ENCODE measurements at regions not wholly inside any gene's neighbourhood (a gene's known extent, or its start where the extent isn't known, plus 50 kb on each side); places are given as distances from the start of the nearest gene placed in this dataset.
"Not testable (repeated sequence)": the region's sequence is repeated elsewhere in the genome, so short reads cannot be mapped to it uniquely, and the experiment has no call there.

DNA sequence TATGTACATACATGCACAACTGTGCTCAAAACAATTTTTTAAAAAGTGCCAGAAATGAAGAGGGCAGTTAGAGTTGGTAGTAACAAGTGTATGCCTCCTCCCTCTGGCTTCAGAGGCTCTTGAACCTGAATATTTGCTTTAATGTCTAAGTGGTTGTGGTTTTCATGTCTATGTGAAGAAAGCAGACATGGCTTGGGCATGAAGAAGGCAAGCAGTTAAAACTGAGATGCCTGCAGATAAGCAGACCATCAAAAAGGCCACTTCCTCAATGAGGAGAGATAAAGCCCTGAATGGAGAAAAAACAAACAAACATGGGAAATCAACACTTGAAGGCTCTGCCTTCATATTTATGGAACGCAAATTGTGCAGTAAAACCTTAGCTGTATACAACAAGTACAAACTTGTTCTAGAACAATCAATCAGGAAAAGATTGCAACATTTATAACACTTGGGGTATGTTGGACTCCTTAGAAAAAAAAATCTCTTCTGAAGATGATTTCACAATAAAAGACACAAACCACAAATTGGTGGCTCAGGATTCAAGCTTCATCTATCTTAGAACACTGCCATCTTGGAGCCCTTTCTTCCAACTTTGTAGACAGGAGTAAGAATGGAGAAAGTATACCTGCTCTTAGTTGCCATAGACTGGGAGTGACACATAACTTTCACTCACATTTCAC is 52.7 kb upstream of the PLA2G4A start:
- no peak for DNase-seq (ENCODE audit: low read depth)

- no peak for DNase-seq (ENCODE audit: low read depth)
Measured at GRCh38 chr1:186775036-186775435, 53.7 kb upstream of the PLA2G4A start.

DNA sequence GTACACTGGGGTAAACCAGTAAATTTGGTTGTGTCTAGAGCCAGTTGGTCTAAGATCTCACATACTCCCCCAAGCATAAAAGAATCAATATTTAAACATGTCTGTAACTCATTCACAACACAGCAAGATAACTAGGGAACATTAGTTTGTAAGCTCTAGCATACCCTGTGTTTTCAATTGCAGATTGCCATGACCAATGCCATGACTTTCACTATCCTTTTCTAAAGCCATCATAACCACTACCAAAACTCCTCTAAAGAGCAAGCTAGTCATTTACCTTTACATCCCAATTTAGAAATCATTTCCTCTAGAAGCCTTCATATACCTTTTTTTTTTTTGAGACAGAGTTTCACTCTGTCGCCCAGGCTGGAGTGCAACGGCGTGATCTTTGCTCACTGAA is 56.5 kb upstream of the PLA2G4A start:
- no peak for DNase-seq (ENCODE audit: low read depth)

- DNase-seq (ENCODE audit: low read depth) = no peak
Measured at GRCh38 chr1:186770421-186770820, 58.3 kb upstream of the PLA2G4A start.

GRCh38 chr1:186768906-186769305 is 59.8 kb upstream of the PLA2G4A start:
- DNase-seq (ENCODE audit: low read depth) = no peak

DNA sequence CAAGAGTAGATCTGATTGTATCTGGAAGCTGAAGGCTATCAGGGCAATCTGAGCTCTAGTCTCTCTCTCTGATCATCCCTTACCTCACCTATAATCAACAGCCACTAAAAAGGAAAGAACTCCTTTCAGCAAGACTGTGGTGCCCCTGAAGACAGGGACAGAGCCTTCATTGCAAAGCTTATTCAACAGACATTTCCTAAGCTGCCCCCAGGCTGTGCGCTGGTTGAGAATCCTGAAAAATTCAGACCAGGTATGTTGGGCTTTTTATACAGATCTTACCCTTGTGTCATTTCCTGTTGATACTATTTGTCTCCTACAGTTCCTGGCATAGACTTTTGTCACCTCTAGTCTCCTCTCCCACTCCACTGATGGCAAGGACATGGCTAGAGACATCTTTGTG is 63.3 kb upstream of the PLA2G4A start:
- DNase-seq (ENCODE audit: low read depth) = no peak

- peak; percentile 66 for DNase-seq (ENCODE audit: low read depth)
Measured at GRCh38 chr1:186763107-186763506, 65.6 kb upstream of the PLA2G4A start.

GRCh38 chr1:186762653-186763052 is 66.1 kb upstream of the PLA2G4A start:
- DNase-seq (ENCODE audit: low read depth) = no peak

DNA sequence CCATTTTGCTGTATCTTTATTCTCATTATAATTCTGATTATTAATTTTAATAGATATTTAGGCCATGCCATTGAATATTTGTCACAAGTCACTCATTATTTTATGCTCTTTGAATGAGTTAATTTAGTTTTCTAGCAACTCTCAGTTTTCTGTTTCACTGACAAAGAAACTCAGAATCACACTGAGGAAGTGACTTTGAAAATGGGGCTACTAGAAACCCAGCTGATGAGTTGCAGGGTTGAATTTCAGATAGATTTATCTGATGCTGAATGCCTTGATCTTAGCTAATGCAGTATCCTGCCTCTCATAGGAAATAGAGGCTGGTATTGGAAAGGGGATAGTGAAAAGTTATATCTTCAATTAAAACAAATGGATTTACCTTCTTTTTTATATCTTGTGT is 67.4 kb upstream of the PLA2G4A start:
- no peak for DNase-seq (ENCODE audit: low read depth)

DNA sequence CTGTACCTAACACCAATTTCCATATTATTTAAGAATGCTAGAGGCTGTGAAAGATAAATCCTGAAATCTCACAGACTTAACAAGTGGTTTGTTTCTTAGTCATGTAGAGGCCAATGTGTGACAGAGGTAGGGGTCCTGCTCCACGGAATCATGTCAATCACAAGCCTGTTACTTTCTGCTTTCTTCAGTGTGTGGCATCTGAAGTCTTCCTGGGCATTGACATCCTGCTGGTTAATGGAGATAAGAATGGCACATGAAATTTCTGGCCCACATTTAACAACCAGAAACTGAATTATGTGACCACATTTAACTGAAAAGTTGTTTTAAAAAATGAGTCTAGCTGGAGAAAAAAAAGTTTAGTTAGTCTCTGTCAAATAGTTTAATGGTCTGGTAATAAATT is 68.3 kb upstream of the PLA2G4A start:
- no peak for DNase-seq (ENCODE audit: low read depth)

DNA sequence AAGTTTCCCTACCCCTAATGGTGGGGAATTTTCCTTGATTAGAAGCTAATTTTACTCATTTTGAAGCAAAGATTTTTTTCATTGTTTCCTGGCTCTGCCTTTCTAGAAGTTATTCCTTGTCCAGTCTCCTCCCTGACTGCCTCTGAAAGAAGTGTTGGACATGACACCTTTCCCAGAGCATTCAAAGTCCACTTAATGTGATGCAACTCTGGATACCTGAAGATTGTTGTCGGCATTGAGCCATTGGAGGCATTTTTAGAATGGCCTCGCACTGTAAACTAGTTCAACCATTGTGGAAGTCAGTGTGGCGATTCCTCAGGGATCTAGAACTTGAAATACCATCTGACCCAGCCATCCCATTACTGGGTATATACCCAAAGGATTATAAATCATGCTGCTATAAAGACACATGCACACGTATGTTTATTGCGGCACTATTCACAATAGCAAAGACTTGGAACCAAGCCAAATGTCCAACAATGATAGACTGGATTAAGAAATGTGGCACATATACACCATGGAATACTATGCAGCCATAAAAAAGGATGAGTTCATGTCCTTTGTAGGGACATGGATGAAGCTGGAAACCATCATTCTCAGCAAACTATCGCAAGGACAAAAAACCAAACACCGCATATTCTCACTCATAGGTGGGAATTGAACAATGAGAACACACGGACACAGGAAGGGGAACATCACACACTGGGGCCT is 69.7 kb upstream of the PLA2G4A start:
- not testable (repeated sequence) for DNase-seq (ENCODE audit: low read depth)

DNA sequence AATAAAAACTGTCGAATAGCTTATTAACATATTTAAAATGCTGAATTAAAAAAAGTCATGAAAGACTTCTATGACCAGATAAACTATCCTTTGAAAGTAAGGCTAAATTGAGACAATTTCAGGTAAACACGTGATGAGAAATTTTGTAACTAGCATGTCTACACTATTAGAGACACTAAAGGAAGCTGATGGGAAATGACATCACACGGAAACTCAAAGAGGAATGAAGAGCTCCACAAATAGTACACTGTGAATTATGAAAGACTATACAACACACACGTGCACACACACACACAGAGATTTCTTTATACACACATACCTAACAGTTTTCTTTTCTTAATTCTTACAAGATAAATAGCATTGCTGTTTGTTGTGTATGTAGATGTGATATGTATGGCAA is 70.9 kb upstream of the PLA2G4A start:
- DNase-seq (ENCODE audit: low read depth) = no peak

GRCh38 chr1:186754542-186755145 is 74.1 kb upstream of the PLA2G4A start:
- DNase-seq (ENCODE audit: low read depth) = peak; percentile 28

DNA sequence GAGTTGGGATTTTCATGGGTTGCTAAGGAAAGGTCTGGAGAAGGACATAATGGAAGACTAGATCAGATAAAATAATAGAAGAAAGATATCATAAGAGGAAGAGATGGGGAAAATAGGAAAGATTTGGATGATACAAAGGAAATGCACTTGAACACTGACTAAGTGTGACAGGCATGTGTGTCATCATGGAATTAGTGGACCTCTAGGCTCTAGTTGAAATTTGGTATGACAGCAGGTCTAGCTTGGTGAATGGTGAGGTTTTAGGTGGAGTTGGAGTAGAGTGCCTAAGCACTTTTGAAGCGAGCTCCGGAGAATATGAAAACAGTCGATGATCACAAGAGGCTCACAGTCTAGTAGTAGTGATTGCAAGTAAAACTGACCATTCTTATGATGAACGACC is 73.0 kb upstream of the PTGS2 start:
- no peak for DNase-seq (ENCODE audit: low read depth)

DNA sequence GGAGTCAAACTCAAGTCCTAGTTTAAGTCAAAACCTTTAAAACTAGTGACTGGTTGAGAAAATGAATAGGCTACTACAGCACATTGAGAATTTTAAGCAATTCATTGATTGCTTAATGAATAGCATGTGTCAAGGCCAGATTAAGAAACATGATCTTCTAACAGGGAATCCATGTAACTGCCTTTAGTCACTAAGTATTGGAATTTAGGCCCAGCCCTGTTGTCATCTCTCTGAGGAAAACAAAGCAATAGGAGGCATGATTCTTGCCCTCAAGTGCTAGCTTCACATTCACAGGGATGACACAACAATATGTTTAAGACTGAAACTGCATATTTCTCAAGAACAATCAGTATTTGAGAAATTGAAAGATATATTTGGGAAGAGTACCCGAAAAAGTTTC is 70.0 kb upstream of the PTGS2 start:
- no peak for DNase-seq (ENCODE audit: low read depth)

DNA sequence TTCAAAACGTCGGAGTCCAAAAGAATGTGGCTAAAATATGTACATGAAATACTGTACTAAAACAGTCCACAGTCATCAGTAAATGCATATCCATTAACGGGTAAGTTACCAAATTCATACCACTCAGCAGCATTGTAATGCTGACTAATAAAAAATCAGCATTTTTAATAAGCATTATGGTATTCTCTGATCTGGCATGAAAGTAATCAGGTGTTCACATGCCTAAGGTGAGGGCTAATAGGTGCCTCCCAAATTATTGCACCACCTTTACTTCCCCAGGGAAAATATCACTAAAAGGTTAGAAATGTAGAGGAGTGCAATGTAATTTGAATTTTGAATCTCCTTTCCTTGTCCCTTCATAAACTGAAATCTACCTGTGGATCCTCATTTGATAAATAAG is 69.6 kb upstream of the PTGS2 start:
- DNase-seq (ENCODE audit: low read depth) = no peak

DNA sequence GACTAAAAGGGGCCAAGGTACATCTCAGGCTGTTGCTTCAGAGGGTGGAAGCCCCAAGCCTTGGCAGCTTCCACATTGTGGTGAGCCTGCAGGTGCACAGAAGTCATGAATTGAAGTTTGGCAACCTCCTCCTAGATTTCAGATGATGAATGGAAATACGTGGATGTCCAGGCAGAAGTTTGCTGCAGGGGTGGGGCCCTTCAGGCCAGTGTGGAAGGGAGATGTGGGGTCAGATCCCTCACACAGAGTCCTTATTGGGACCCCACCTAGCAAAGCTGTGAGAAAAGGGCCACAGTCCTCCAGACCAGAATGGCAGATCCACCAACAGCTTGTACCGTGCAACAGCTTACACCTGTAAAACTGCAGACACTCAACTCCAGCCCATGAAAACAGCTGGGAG is 67.4 kb upstream of the PTGS2 start:
- DNase-seq (ENCODE audit: low read depth) = no peak

DNA sequence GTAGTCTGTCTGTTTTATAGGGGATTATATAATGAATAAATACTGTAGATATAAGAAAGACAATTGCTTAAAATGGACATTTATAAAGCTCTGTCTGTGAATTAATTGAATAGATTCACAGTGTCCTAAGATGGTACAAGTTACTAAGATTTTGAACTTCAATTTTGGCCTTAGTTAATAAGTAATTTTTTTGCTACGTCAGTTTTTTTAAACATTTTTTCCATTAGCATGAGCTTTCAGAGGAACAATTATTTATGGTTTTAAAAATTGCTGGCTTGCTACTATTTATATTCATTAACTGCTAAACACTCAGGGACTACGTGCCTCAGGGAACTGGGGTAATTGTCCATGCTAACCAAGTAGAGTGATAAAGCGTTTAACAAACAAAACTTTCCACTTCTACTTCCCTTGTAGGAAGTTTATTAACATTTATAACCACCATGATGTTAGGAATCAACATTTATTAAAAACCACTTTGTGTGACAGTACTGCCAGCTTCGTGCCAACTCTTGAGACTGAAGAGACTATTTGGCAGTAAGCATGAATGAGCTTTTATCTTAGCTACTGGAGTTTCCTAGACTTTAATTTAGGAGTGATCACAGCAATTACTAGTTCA is 65.4 kb upstream of the PTGS2 start:
- no peak for DNase-seq (ENCODE audit: low read depth)

DNA sequence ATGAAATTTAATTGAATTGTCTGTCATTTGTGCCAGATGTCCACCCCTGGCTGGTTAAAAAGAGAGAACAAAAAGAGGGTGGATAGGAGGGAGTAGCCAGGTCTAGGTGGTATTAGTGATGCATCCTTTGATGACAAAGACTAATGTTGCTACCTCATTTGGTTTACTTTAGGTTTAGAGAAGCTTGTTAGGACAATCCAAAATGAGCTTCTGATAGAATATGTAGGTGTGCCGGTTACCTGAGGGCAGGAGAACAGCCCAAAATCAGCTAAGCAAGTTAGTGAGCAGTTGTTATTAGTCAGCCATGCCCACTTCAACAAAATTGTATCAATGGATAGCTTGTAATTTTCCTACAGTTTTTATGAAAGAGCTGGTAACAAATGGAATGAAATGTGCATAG is 61.4 kb upstream of the PTGS2 start:
- DNase-seq (ENCODE audit: low read depth) = no peak

DNA sequence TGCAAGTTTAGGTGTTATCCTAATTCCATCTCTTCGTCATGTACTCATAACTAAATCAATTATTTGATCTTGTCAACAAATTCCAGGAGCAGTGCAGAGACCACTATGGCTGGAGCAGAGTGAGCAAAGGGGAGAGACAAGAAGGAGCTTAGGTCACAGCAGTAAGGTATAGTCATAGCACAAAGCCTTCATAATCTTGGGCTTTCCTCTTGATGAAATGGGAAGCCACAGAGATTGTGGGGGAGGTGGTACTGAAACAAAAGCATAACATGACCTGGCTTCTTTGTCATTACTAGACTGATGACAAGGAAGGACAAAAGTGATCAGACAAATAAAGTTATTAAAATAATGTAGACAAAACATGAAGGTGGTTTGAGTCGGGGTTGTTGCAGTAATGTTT is 60.1 kb upstream of the PTGS2 start:
- DNase-seq (ENCODE audit: low read depth) = no peak

DNA sequence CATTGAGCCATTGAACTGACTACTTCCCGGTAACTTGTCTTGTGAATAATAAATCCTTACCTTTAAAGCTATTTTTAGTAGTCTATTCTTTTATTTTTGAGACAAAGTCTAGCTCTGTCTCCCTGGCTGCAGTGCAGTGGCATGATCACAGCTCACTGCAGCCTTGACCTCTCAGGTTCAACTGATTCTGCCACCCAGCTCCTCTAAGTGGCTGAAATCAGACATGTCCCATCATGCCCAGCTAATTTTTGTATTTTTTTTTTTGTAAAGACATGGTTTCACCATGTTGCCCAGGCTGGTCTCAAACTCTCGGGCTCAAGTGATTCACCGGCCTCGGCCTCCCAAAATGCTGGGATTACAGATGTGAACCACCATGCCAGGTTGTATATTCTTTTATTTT is 59.3 kb upstream of the PTGS2 start:
- no peak for DNase-seq (ENCODE audit: low read depth)

DNA sequence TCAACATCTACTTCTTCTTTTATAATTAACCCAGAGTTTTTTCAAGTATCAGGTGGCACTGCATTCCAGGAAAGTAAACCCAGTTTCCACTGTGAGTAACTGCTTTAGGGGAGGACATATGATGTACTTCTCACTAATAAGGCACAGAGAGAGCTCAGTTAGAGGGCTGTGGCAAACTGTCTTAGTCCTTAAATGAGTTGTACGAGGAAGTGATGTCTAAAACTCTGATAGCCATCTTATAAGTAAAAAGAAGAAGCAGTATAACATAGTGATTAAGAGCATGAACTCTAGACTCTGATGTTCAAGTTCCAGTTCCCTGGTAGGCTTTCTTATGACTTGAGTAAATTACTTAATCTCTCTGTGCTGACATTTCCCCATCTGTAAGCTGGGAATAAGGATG is 58.7 kb upstream of the PTGS2 start:
- no peak for DNase-seq (ENCODE audit: low read depth)

DNA sequence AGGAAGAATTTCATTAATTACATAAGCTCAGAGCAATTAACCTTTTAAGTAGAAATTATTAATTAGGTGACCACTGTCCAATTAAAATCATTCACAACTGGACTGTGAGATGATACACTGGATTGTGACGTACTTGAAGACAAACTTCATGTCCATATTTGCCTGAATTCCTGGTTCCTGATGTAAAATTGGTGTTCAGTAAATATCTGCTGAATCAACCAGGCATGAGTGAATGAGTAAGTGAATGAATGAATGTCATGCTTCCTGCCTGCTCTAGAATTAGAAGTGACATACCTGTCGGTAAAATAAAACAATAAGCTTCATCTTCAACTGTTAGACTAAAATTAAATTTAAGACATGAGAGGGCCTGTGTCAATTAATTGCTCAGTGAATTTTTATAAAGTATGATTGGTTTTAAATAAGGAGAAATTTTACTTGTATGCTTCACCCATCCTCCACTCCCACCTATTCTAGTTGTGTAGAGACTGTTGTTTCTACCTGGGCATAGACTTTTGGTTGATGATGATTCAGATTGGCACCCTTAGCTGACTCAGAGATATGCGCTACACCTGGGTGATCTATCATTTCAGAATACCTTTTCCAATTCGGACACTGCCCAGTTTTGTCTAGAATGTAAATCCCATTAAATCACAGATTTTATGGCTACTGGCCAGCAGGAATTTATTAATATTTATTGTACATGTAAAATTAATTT is 56.9 kb upstream of the PTGS2 start:
- DNase-seq (ENCODE audit: low read depth) = no peak
